ENCODE measurements at regions not wholly inside any gene's neighbourhood (a gene's known extent, or its start where the extent isn't known, plus 50 kb on each side); places are given as distances from the start of the nearest gene placed in this dataset.

DNA sequence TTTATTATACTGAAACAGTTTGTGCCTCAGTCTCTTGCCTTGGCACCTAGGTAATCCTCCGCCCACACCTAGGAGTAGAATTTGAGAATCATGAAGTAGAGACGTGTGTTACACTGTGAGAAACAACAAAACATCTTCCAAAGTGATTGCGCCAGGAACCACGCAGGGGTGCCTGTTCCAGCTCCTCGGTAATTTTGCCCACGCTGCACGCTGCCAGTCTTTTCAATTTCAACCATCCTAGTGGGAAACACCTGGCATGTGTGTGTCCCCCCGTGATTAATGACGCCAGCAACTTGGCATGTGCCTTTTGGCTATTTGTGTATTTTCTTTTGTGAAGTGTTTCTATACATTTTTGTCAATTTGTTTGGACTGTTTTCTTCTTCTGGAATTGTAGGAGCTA, 919.1 kb downstream of the BRD1 start:
- TF ChIP-seq ISL1 (CRISPR knock-in tag; IDR thresholded peaks at IDR 0.05) (no peak), ZC3H10 (CRISPR knock-in tag; IDR thresholded peaks at IDR 0.05) (no peak), ZNF8 (CRISPR knock-in tag; IDR thresholded peaks at IDR 0.05) (no peak), OSR1 (CRISPR knock-in tag; IDR thresholded peaks at IDR 0.05) (no peak)
- TF ChIP-seq, protein P1, sequence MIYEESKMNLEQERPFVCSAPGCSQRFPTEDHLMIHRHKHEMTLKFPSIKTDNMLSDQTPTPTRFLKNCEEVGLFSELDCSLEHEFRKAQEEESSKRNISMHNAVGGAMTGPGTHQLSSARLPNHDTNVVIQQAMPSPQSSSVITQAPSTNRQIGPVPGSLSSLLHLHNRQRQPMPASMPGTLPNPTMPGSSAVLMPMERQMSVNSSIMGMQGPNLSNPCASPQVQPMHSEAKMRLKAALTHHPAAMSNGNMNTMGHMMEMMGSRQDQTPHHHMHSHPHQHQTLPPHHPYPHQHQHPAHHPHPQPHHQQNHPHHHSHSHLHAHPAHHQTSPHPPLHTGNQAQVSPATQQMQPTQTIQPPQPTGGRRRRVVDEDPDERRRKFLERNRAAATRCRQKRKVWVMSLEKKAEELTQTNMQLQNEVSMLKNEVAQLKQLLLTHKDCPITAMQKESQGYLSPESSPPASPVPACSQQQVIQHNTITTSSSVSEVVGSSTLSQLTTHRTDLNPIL (CRISPR knock-in tag; IDR thresholded peaks at IDR 0.05; ENCODE audit: low read depth): no peak
- TF ChIP-seq, protein P2, sequence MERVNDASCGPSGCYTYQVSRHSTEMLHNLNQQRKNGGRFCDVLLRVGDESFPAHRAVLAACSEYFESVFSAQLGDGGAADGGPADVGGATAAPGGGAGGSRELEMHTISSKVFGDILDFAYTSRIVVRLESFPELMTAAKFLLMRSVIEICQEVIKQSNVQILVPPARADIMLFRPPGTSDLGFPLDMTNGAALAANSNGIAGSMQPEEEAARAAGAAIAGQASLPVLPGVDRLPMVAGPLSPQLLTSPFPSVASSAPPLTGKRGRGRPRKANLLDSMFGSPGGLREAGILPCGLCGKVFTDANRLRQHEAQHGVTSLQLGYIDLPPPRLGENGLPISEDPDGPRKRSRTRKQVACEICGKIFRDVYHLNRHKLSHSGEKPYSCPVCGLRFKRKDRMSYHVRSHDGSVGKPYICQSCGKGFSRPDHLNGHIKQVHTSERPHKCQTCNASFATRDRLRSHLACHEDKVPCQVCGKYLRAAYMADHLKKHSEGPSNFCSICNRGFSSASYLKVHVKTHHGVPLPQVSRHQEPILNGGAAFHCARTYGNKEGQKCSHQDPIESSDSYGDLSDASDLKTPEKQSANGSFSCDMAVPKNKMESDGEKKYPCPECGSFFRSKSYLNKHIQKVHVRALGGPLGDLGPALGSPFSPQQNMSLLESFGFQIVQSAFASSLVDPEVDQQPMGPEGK (CRISPR knock-in tag; IDR thresholded peaks at IDR 0.05; ENCODE audit: borderline replicate concordance): no peak

All from SK-N-SH treated with all-trans-retinoic acid at 6 μM for 48 hours (cell line).